Caco-2 (cell line): ENCODE measurements at regions not wholly inside any gene's neighbourhood (a gene's known extent, or its start where the extent isn't known, plus 50 kb on each side); places are given as distances from the start of the nearest gene placed in this dataset.

Experiments
- BruUV-seq: library from RNA; stranded (reverse); fragments of 400-500 nt; replicated peaks from 2 replicates; lab custom pipeline; 2021; lab: Mats Ljungman, UMichigan
- CTCF ChIA-PET: fragments of 300-600 bp; sonication (Branson Sonifier 250); formaldehyde crosslinking; loops from one replicate; lab custom pipeline; 2022; ENCODE audit warnings: antibody characterized with exemption; lab: Charles Lee
- POLR2A ChIA-PET: fragments of 300-600 bp; sonication (Branson Sonifier 250); formaldehyde crosslinking; loops from one replicate; lab custom pipeline; 2022; ENCODE audit warnings: antibody characterized with exemption; lab: Charles Lee
- DNase-seq, 2 experiments: peaks; one replicate each; pipeline versions ENCODE4 v3.0.0 to v3.0.0-alpha.2; 2020 to 2022
- H3K27me3 ChIP-seq: replicated peaks from 2 replicates; pipeline ENCODE4 v1.6.0; 2011; ENCODE audit warnings: low read length; ENCODE audit not compliant: control insufficient read depth, insufficient read depth
- H3K36me3 ChIP-seq: 2 replicates; pipeline ENCODE4 v1.5.1; 2011; ENCODE audit warnings: low read length; ENCODE audit not compliant: control insufficient read depth, insufficient read depth
- H3K4me1 ChIP-seq: fragments of 250-450 bp; sonication (Bioruptor Pico); 2 replicates; pipeline ENCODE4 v1.5.1; 2020; ENCODE audit warnings: mild to moderate bottlenecking
- H3K4me3 ChIP-seq: 2 replicates; pipeline ENCODE4 v1.5.1; 2011; ENCODE audit warnings: low read depth, mild to moderate bottlenecking, control low read depth, low read length
- H3K9me3 ChIP-seq: fragments of 250-450 bp; sonication (Bioruptor Pico); 2 replicates; pipeline ENCODE4 v1.5.1; 2020; ENCODE audit warnings: mild to moderate bottlenecking, moderate library complexity
- H3K27ac Mint-ChIP-seq: one replicate; pipeline ENCODE4 v1.8.0; 2022; ENCODE audit warnings: mixed read lengths; ENCODE audit not compliant: unreplicated experiment
- H3K27me3 Mint-ChIP-seq: one replicate; pipeline ENCODE4 v1.8.0; 2022; ENCODE audit warnings: mixed read lengths; ENCODE audit not compliant: insufficient read depth, unreplicated experiment
- H3K36me3 Mint-ChIP-seq: one replicate; pipeline ENCODE4 v1.8.0; 2022; ENCODE audit warnings: mild to moderate bottlenecking, mixed read lengths; ENCODE audit not compliant: insufficient read depth, unreplicated experiment
- H3K4me1 Mint-ChIP-seq: one replicate; pipeline ENCODE4 v1.8.0; 2022; ENCODE audit warnings: low read depth, mixed read lengths; ENCODE audit not compliant: unreplicated experiment
- H3K4me3 Mint-ChIP-seq: one replicate; pipeline ENCODE4 v1.8.0; 2022; ENCODE audit warnings: mild to moderate bottlenecking, moderate library complexity, mixed read lengths; ENCODE audit not compliant: unreplicated experiment
- H3K9me3 Mint-ChIP-seq: one replicate; pipeline ENCODE4 v1.8.0; 2022; ENCODE audit warnings: mixed read lengths; ENCODE audit not compliant: unreplicated experiment
- CTCF ChIP-seq, 2 experiments: fragments of 200-600 bp in 1 of 2; IDR thresholded peaks; 1 replicate in 1 of 2; 2 replicates in 1 of 2; pipeline versions ENCODE4 v1.5.1 to v1.8.0; 2011 to 2022; ENCODE audit warnings: antibody characterized with exemption in 1 of 2, control low read depth in 1 of 2, inconsistent platforms in 1 of 2, low read depth in 1 of 2, low read length in 1 of 2, mild to moderate bottlenecking in 1 of 2, moderate library complexity in 1 of 2; ENCODE audit not compliant: insufficient read depth in 1 of 2, severe bottlenecking in 1 of 2, unreplicated experiment in 1 of 2
- intact Hi-C: fragments of 100-400 bp; cut with micrococcal nuclease; formaldehyde crosslinking; loops from one replicate; pipeline ENCODE4 v1.10.0; 2022; ENCODE audit not compliant: unreplicated experiment

GRCh38 chr16:27692576-27692975 is 142.6 kb downstream of the KATNIP start:
- Histone ChIP-seq H3K27me3 (no peaks in the 10 kb centered on the region), H3K4me1 (no peaks in the 10 kb centered on the region), H3K9me3 (no peaks in the 10 kb centered on the region), H3K36me3 (no peaks in the 10 kb centered on the region), H3K4me3 (no peak overlapping the region)
- H3K27me3 Mint-ChIP-seq: no peaks in the 10 kb centered on the region
- BruUV-seq: no TSS peak
- H3K27ac Mint-ChIP-seq: no peak overlapping the region
- no peaks in the 10 kb centered on the region for H3K36me3 Mint-ChIP-seq
- POLR2A ChIA-PET: no interaction called here
- TF ChIP-seq CTCF (IDR thresholded peaks at IDR 0.05; ENCODE audit: insufficient read depth in 1 of 2, low read depth in 1 of 2, low read length in 1 of 2, severe bottlenecking in 1 of 2, unreplicated experiment in 1 of 2): no peak
- no peaks in the 10 kb centered on the region for H3K9me3 Mint-ChIP-seq
- DNase-seq: no peak
- H3K4me1 Mint-ChIP-seq: no peaks in the 10 kb centered on the region
- CTCF ChIA-PET: interaction anchor here (0.6 kb wide), 1 partner anchor 31 kb away, joined by 5 read pairs; no protein-coding TSS in a partner anchor
- intact Hi-C loops: no loop called here
- no peak overlapping the region for H3K4me3 Mint-ChIP-seq

GRCh38 chr16:27695161-27695560 is 145.2 kb downstream of the KATNIP start:
- POLR2A ChIA-PET: no interaction called here
- Mint-ChIP-seq H3K9me3 (no peaks in the 10 kb centered on the region), H3K36me3 (no peaks in the 10 kb centered on the region), H3K4me1 (no peaks in the 10 kb centered on the region), H3K27ac (no peak overlapping the region), H3K27me3 (no peaks in the 10 kb centered on the region), H3K4me3 (no peak overlapping the region)
- no peak for DNase-seq
- BruUV-seq: no TSS peak
- no peaks in the 10 kb centered on the region for H3K36me3 ChIP-seq
- no peak for TF ChIP-seq CTCF (IDR thresholded peaks at IDR 0.05; ENCODE audit: insufficient read depth in 1 of 2, low read depth in 1 of 2, low read length in 1 of 2, severe bottlenecking in 1 of 2, unreplicated experiment in 1 of 2)
- H3K27me3 ChIP-seq: no peaks in the 10 kb centered on the region
- H3K4me1 ChIP-seq: no peaks in the 10 kb centered on the region
- no peaks in the 10 kb centered on the region for H3K9me3 ChIP-seq
- H3K4me3 ChIP-seq: no peak overlapping the region
- intact Hi-C loops: no loop called here
- CTCF ChIA-PET: no interaction called here

DNA sequence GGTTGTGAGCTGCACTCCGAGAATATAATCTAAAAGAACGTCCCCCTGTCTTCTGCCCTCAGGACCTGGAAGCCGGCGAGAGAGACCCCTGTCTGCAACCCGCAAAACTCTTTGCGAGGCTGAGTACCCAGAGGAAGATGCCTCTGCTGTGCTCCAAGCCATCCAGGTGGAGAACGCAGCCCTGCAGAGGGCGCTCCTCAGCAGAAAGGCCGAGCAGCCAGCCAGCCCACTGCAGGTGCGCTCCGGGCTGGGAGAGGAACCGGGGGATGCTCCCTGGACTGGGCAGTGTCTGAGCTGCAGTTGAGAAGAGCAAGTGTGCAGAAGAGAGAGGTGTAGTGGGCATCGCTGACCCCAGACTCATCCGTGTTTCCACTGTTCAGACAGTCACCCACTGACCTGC is 148.3 kb downstream of the KATNIP start:
- peak in 1 of 2 experiments; percentile 14 for DNase-seq
- BruUV-seq: no TSS peak
- Histone ChIP-seq H3K4me1 (no peaks in the 10 kb centered on the region), H3K36me3 (no peaks in the 10 kb centered on the region), H3K27me3 (no peaks in the 10 kb centered on the region), H3K9me3 (no peaks in the 10 kb centered on the region), H3K4me3 (no peak overlapping the region)
- intact Hi-C loops: no loop called here
- ChIA-PET CTCF (interaction anchor here (0.9 kb wide), 1 partner anchor 58 kb away, joined by 3 read pairs; no protein-coding TSS in a partner anchor), POLR2A (no interaction called here)
- H3K4me3 Mint-ChIP-seq: no peak overlapping the region
- H3K36me3 Mint-ChIP-seq: no peaks in the 10 kb centered on the region
- no peaks in the 10 kb centered on the region for H3K4me1 Mint-ChIP-seq
- H3K27me3 Mint-ChIP-seq: no peaks in the 10 kb centered on the region
- no peaks in the 10 kb centered on the region for H3K9me3 Mint-ChIP-seq
- no peak overlapping the region for H3K27ac Mint-ChIP-seq
- peak; percentile 19 to 25 for TF ChIP-seq CTCF (IDR thresholded peaks at IDR 0.05; ENCODE audit: insufficient read depth in 1 of 2, low read depth in 1 of 2, low read length in 1 of 2, severe bottlenecking in 1 of 2, unreplicated experiment in 1 of 2)
